Peyer's patch (tissue), 4 donors: ENCODE measurements at regions not wholly inside any gene's neighbourhood (a gene's known extent, or its start where the extent isn't known, plus 50 kb on each side); places are given as distances from the start of the nearest gene placed in this dataset.

Experiments used
- CTCF ChIP-seq, 6 experiments: fragments of 450-650 bp in 4 of 6; fragments of 200-600 bp in 2 of 6; sonication (generic) in 1 of 6; IDR thresholded peaks; one replicate each; pipeline ENCODE4 v1.5.1; 2017 to 2019; ENCODE audit warnings: antibody characterized with exemption in 6 of 6, mild to moderate bottlenecking in 3 of 6, moderate library complexity in 1 of 6
- POLR2A ChIP-seq, 2 donors: fragments of 450-650 bp; IDR thresholded peaks; one replicate each; pipeline ENCODE4 v1.5.1; 2017; ENCODE audit warnings: antibody characterized with exemption in 2 of 2, mild to moderate bottlenecking in 2 of 2, moderate library complexity in 2 of 2

- TF ChIP-seq POLR2A (IDR thresholded peaks at IDR 0.05) = no peak
- TF ChIP-seq CTCF (IDR thresholded peaks at IDR 0.05) = no peak
Observed at GRCh38 chr6:5899216-5900045, 107.3 kb downstream of the NRN1 start.
